H9 (cell line): ENCODE measurements at regions not wholly inside any gene's neighbourhood (a gene's known extent, or its start where the extent isn't known, plus 50 kb on each side); places are given as distances from the start of the nearest gene placed in this dataset.

Experiments used
- DNase-seq: peaks from one replicate; pipeline ENCODE4 v3.0.0-alpha.2; 2017
- H2AFZ ChIP-seq: one replicate; pipeline ENCODE4 v1.6.1; 2013; ENCODE audit warnings: mild to moderate bottlenecking, low read length, control low read depth, moderate library complexity
- H2AK5ac ChIP-seq: 2 replicates; pipeline ENCODE4 v1.6.1; 2013; ENCODE audit warnings: low read length, control low read depth, mixed read lengths; ENCODE audit not compliant: insufficient read length
- H2BK120ac ChIP-seq: one replicate; pipeline ENCODE4 v1.6.1; 2013; ENCODE audit warnings: low read depth, mild to moderate bottlenecking, low read length, control low read depth, inconsistent platforms; ENCODE audit not compliant: poor library complexity, severe bottlenecking
- H2BK12ac ChIP-seq: 2 replicates; pipeline ENCODE4 v1.6.1; 2013; ENCODE audit warnings: low read length, control low read depth, mixed read lengths, low read depth; ENCODE audit not compliant: insufficient read length
- H2BK15ac ChIP-seq: 2 replicates; pipeline ENCODE4 v1.6.1; 2013; ENCODE audit warnings: low read depth, low read length, control low read depth
- H2BK20ac ChIP-seq: one replicate; pipeline ENCODE4 v1.6.1; 2013; ENCODE audit warnings: low read depth, mild to moderate bottlenecking, low read length, control low read depth, inconsistent platforms; ENCODE audit not compliant: poor library complexity, severe bottlenecking
- H2BK5ac ChIP-seq: 2 replicates; pipeline ENCODE4 v1.6.1; 2013; ENCODE audit warnings: low read length, control low read depth, mixed read lengths; ENCODE audit not compliant: insufficient read length
- H3K14ac ChIP-seq: 2 replicates; pipeline ENCODE4 v1.6.1; 2013; ENCODE audit warnings: low read length, control low read depth; ENCODE audit not compliant: insufficient read depth
- H3K18ac ChIP-seq: 2 replicates; pipeline ENCODE4 v1.6.1; 2013; ENCODE audit warnings: low read depth, mild to moderate bottlenecking, mixed read lengths, low read length, control low read depth; ENCODE audit not compliant: insufficient read length
- H3K23ac ChIP-seq: 2 replicates; pipeline ENCODE4 v1.6.1; 2013; ENCODE audit warnings: low read length, control low read depth, mixed read lengths, low read depth; ENCODE audit not compliant: insufficient read length
- H3K23me2 ChIP-seq: 2 replicates; pipeline ENCODE4 v1.6.1; 2013; ENCODE audit warnings: low read depth, mild to moderate bottlenecking, mixed read lengths, low read length, control low read depth; ENCODE audit not compliant: insufficient read length, poor library complexity, severe bottlenecking
- H3K27ac ChIP-seq: 2 replicates; pipeline ENCODE4 v1.5.1; 2013; ENCODE audit warnings: low read length, control low read depth, mixed read lengths, low read depth; ENCODE audit not compliant: insufficient read length
- H3K27me3 ChIP-seq: 2 replicates; pipeline ENCODE4 v1.6.1; 2013; ENCODE audit warnings: low read length, control low read depth, inconsistent platforms; ENCODE audit not compliant: insufficient read depth
- H3K4ac ChIP-seq: 2 replicates; pipeline ENCODE4 v1.6.1; 2013; ENCODE audit warnings: low read depth, mild to moderate bottlenecking, control low read depth, inconsistent platforms, low read length, moderate library complexity
- H3K4me1 ChIP-seq: 2 replicates; pipeline ENCODE4 v1.6.1; 2013; ENCODE audit warnings: low read length, control low read depth, inconsistent platforms; ENCODE audit not compliant: insufficient read depth
- H3K4me2 ChIP-seq: 2 replicates; pipeline ENCODE4 v1.6.1; 2013; ENCODE audit warnings: low read length, control low read depth, mixed read lengths; ENCODE audit not compliant: insufficient read length, insufficient read depth
- H3K56ac ChIP-seq: 2 replicates; pipeline ENCODE4 v1.6.1; 2013; ENCODE audit warnings: low read depth, mild to moderate bottlenecking, mixed read lengths, low read length, control low read depth; ENCODE audit not compliant: insufficient read length
- H3K79me1 ChIP-seq: 2 replicates; pipeline ENCODE4 v1.6.1; 2013; ENCODE audit warnings: low read depth, mild to moderate bottlenecking, moderate library complexity, low read length, control low read depth, inconsistent platforms; ENCODE audit not compliant: insufficient read depth, poor library complexity, severe bottlenecking
- H3K79me2 ChIP-seq: 2 replicates; pipeline ENCODE4 v1.6.1; 2013; ENCODE audit warnings: low read length, control low read depth, inconsistent platforms; ENCODE audit not compliant: insufficient read depth
- H3K9ac ChIP-seq: 2 replicates; pipeline ENCODE4 v1.6.1; 2013; ENCODE audit warnings: low read length, control low read depth, mixed read lengths; ENCODE audit not compliant: insufficient read length; ENCODE audit errors: extremely low read depth
- H3K9me3 ChIP-seq: one replicate; pipeline ENCODE4 v1.6.1; 2013; ENCODE audit warnings: low read depth, low read length, inconsistent platforms; ENCODE audit not compliant: control insufficient read depth
- H3T11ph ChIP-seq: one replicate; pipeline ENCODE4 v1.6.1; 2013; ENCODE audit warnings: mild to moderate bottlenecking, low read length, control low read depth, inconsistent platforms
- H4K20me1 ChIP-seq: one replicate; pipeline ENCODE4 v1.6.1; 2013; ENCODE audit not compliant: control insufficient read depth, insufficient read length, insufficient read depth
- H4K5ac ChIP-seq: 2 replicates; pipeline ENCODE4 v1.6.1; 2013; ENCODE audit warnings: low read depth, mild to moderate bottlenecking, mixed read lengths, low read length, control low read depth; ENCODE audit not compliant: insufficient read length
- H4K8ac ChIP-seq: replicated peaks from 2 replicates; pipeline ENCODE4 v1.6.1; 2013; ENCODE audit warnings: low read length, control low read depth, mixed read lengths, low read depth; ENCODE audit not compliant: insufficient read length
- H4K91ac ChIP-seq: 2 replicates; pipeline ENCODE4 v1.6.1; 2013; ENCODE audit warnings: low read depth, mild to moderate bottlenecking, moderate library complexity, mixed read lengths, low read length, control low read depth; ENCODE audit not compliant: insufficient read length
- H3K27ac Mint-ChIP-seq, 3 experiments: 2 replicates in 2 of 3; 3 replicates in 1 of 3; pipeline ENCODE4 v1.8.0; 2020 to 2021; ENCODE audit warnings: mixed read lengths in 3 of 3, mild to moderate bottlenecking in 1 of 3, moderate library complexity in 1 of 3
- H3K27me3 Mint-ChIP-seq: 2 replicates; pipeline ENCODE4 v1.8.0; 2021; ENCODE audit warnings: low read depth, mild to moderate bottlenecking, moderate library complexity, mixed read lengths
- H3K36me3 Mint-ChIP-seq, 3 experiments: 2 replicates in 2 of 3; 3 replicates in 1 of 3; pipeline ENCODE4 v1.8.0; 2020 to 2021; ENCODE audit warnings: low read depth in 3 of 3, mixed read lengths in 3 of 3; ENCODE audit not compliant: insufficient read depth in 1 of 3
- H3K4me1 Mint-ChIP-seq, 2 experiments: 2 replicates each; pipeline ENCODE4 v1.8.0; 2020; ENCODE audit warnings: mixed read lengths in 2 of 2
- H3K4me3 Mint-ChIP-seq, 2 experiments: 2 replicates in 1 of 2; 3 replicates in 1 of 2; pipeline ENCODE4 v1.8.0; 2020 to 2021; ENCODE audit warnings: mild to moderate bottlenecking in 2 of 2, mixed read lengths in 2 of 2, moderate library complexity in 1 of 2
- H3K9me3 Mint-ChIP-seq, 2 experiments: 2 replicates in 1 of 2; 3 replicates in 1 of 2; pipeline ENCODE4 v1.8.0; 2020; ENCODE audit warnings: mild to moderate bottlenecking in 2 of 2, mixed read lengths in 2 of 2, moderate library complexity in 1 of 2
- TF ChIP-seq, protein P1 (sequence below): fragments of 200-600 bp; sonication (generic); conservative IDR thresholded peaks from 3 replicates; pipeline ENCODE4 v1.8.0; 2021; ENCODE audit warnings: antibody characterized with exemption, mild to moderate bottlenecking

- H2BK120ac ChIP-seq: no peak overlapping the region
- no peak overlapping the region for H2AK5ac ChIP-seq
- no peak for DNase-seq
- no peaks in the 10 kb centered on the region for H3K27me3 ChIP-seq
- TF ChIP-seq, protein P1, sequence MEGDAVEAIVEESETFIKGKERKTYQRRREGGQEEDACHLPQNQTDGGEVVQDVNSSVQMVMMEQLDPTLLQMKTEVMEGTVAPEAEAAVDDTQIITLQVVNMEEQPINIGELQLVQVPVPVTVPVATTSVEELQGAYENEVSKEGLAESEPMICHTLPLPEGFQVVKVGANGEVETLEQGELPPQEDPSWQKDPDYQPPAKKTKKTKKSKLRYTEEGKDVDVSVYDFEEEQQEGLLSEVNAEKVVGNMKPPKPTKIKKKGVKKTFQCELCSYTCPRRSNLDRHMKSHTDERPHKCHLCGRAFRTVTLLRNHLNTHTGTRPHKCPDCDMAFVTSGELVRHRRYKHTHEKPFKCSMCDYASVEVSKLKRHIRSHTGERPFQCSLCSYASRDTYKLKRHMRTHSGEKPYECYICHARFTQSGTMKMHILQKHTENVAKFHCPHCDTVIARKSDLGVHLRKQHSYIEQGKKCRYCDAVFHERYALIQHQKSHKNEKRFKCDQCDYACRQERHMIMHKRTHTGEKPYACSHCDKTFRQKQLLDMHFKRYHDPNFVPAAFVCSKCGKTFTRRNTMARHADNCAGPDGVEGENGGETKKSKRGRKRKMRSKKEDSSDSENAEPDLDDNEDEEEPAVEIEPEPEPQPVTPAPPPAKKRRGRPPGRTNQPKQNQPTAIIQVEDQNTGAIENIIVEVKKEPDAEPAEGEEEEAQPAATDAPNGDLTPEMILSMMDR: no peak
- H2BK20ac ChIP-seq: no peak overlapping the region
- H4K20me1 ChIP-seq: no peaks in the 10 kb centered on the region
- H3K4ac ChIP-seq: no peak overlapping the region
- no peak overlapping the region for H3K4me2 ChIP-seq
- no peak overlapping the region for H2BK5ac ChIP-seq
- H3K79me1 ChIP-seq: no peaks in the 10 kb centered on the region
- H3K23ac ChIP-seq: no peak overlapping the region
- no peak overlapping the region for H3T11ph ChIP-seq
- H3K4me1 ChIP-seq: peaks cover 4% of the 10 kb centered on the region; the same call in 1 of the 2 replicates
- H3K27ac ChIP-seq: no peak overlapping the region
- H3K4me3 Mint-ChIP-seq: no peak overlapping the region
- H3K9me3 ChIP-seq: no peaks in the 10 kb centered on the region
- no peak overlapping the region for H3K18ac ChIP-seq
- H3K4me1 Mint-ChIP-seq: peaks cover 21 to 25% of the 10 kb centered on the region in 2 experiments
- no peaks in the 10 kb centered on the region; the same call in 1 of the 2 replicates for H3K27me3 Mint-ChIP-seq
- H3K36me3 Mint-ChIP-seq: no peaks in the 10 kb centered on the region
- no peak overlapping the region for H3K14ac ChIP-seq
- no peak overlapping the region for H2BK12ac ChIP-seq
- H3K9me3 Mint-ChIP-seq: peaks cover 0 to under 1% of the 10 kb centered on the region in 2 experiments; a peak in 1 of 5 replicates
- no peak overlapping the region for H4K8ac ChIP-seq
- H2AFZ ChIP-seq: no peak overlapping the region
- H2BK15ac ChIP-seq: no peak overlapping the region
- no peak overlapping the region for H3K56ac ChIP-seq
- no peaks in the 10 kb centered on the region for H3K79me2 ChIP-seq
- H3K27ac Mint-ChIP-seq: no peak overlapping the region; a peak in 1 of 7 replicates
- H4K91ac ChIP-seq: no peak overlapping the region
- H3K23me2 ChIP-seq: no peaks in the 10 kb centered on the region
- H3K9ac ChIP-seq: no peak overlapping the region
- no peak overlapping the region for H4K5ac ChIP-seq
These were observed 326.8 kb upstream of the SOX2 start for GRCh38 chr3:181384970-181385369.
